Mesenchymal stem cell (in vitro differentiated cells and primary cell): ENCODE measurements at regions not wholly inside any gene's neighbourhood (a gene's known extent, or its start where the extent isn't known, plus 50 kb on each side); places are given as distances from the start of the nearest gene placed in this dataset.
"Not testable (repeated sequence)": the region's sequence is repeated elsewhere in the genome, so short reads cannot be mapped to it uniquely, and the experiment has no call there.

Experiments
- DNase-seq: peaks from one replicate; pipeline ENCODE4 v3.0.0-alpha.2; 2013
- H2AFZ ChIP-seq: one replicate; pipeline ENCODE4 v1.6.1; 2013; ENCODE audit warnings: low read depth, mild to moderate bottlenecking, control low read depth, inconsistent platforms, low read length, moderate library complexity
- H2AK5ac ChIP-seq: 2 replicates; pipeline ENCODE4 v1.6.1; 2013; ENCODE audit warnings: low read length, moderate library complexity, mild to moderate bottlenecking, inconsistent platforms; ENCODE audit not compliant: severe bottlenecking
- H2BK120ac ChIP-seq: one replicate; pipeline ENCODE4 v1.6.1; 2013; ENCODE audit warnings: low read depth, mild to moderate bottlenecking, inconsistent platforms, low read length, moderate library complexity
- H2BK12ac ChIP-seq, 2 experiments: one replicate each; pipeline ENCODE4 v1.6.1; 2013; ENCODE audit warnings: inconsistent platforms in 2 of 2, low read length in 2 of 2, mild to moderate bottlenecking in 2 of 2, moderate library complexity in 2 of 2, control low read depth in 1 of 2
- H2BK15ac ChIP-seq: one replicate; pipeline ENCODE4 v1.6.1; 2013; ENCODE audit warnings: mild to moderate bottlenecking, low read depth, inconsistent platforms; ENCODE audit not compliant: poor library complexity, severe bottlenecking
- H2BK5ac ChIP-seq: 2 replicates; pipeline ENCODE4 v1.6.1; 2013; ENCODE audit warnings: low read depth, mild to moderate bottlenecking, low read length, control low read depth, inconsistent platforms; ENCODE audit not compliant: poor library complexity, severe bottlenecking
- H3K14ac ChIP-seq, 2 experiments: one replicate each; pipeline ENCODE4 v1.6.1; 2013; ENCODE audit warnings: inconsistent platforms in 2 of 2, low read length in 2 of 2, control low read depth in 1 of 2, mild to moderate bottlenecking in 1 of 2, moderate library complexity in 1 of 2
- H3K18ac ChIP-seq, 2 experiments: one replicate each; pipeline ENCODE4 v1.6.1; 2013; ENCODE audit warnings: inconsistent platforms in 2 of 2, low read length in 2 of 2, control low read depth in 1 of 2, low read depth in 1 of 2, mild to moderate bottlenecking in 1 of 2
- H3K23ac ChIP-seq, 2 experiments: one replicate each; pipeline ENCODE4 v1.6.1; 2013; ENCODE audit warnings: inconsistent platforms in 2 of 2, low read length in 2 of 2, mild to moderate bottlenecking in 2 of 2, moderate library complexity in 2 of 2, control low read depth in 1 of 2
- H3K27ac ChIP-seq: 2 replicates; pipeline ENCODE4 v1.5.1; 2013; ENCODE audit warnings: mild to moderate bottlenecking, moderate library complexity, low read length, control low read depth, inconsistent platforms; ENCODE audit not compliant: poor library complexity, severe bottlenecking
- H3K27me3 ChIP-seq, 2 experiments: 2 replicates each; pipeline versions ENCODE4 v1.6.1 to v1.7.0; 2013; ENCODE audit warnings: low read length in 2 of 2, mild to moderate bottlenecking in 2 of 2, moderate library complexity in 2 of 2, control low read depth in 1 of 2, inconsistent platforms in 1 of 2; ENCODE audit not compliant: control insufficient read depth in 1 of 2, insufficient read depth in 1 of 2
- H3K36me3 ChIP-seq, 2 experiments: 2 replicates each; pipeline versions ENCODE4 v1.6.1 to v1.7.0; 2013; ENCODE audit warnings: low read length in 2 of 2, control low read depth in 1 of 2, inconsistent platforms in 1 of 2, low read depth in 1 of 2, mild to moderate bottlenecking in 1 of 2; ENCODE audit not compliant: insufficient read depth in 2 of 2, control insufficient read depth in 1 of 2
- H3K4ac ChIP-seq, 2 experiments: one replicate each; pipeline ENCODE4 v1.6.1; 2013; ENCODE audit warnings: inconsistent platforms in 2 of 2, low read length in 2 of 2, mild to moderate bottlenecking in 2 of 2, moderate library complexity in 2 of 2, control low read depth in 1 of 2, low read depth in 1 of 2
- H3K4me1 ChIP-seq: 2 replicates; pipeline ENCODE4 v1.6.1; 2013; ENCODE audit warnings: low read depth, low read length, control low read depth; ENCODE audit not compliant: control insufficient read depth, insufficient read depth
- H3K4me2 ChIP-seq: 2 replicates; pipeline ENCODE4 v1.6.1; 2013; ENCODE audit warnings: low read length, mild to moderate bottlenecking, inconsistent platforms; ENCODE audit not compliant: poor library complexity, severe bottlenecking
- H3K4me3 ChIP-seq, 2 experiments: 2 replicates each; pipeline versions ENCODE4 v1.5.1 to v1.7.0; 2013; ENCODE audit warnings: low read length in 2 of 2, mild to moderate bottlenecking in 2 of 2, control low read depth in 1 of 2, low read depth in 1 of 2; ENCODE audit not compliant: insufficient read depth in 1 of 2
- H3K79me1 ChIP-seq: replicated peaks from 2 replicates; pipeline ENCODE4 v1.6.1; 2013; ENCODE audit warnings: mild to moderate bottlenecking, control low read depth, low read length, inconsistent platforms; ENCODE audit not compliant: poor library complexity, severe bottlenecking
- H3K9ac ChIP-seq: 2 replicates; pipeline ENCODE4 v1.7.0; 2013; ENCODE audit warnings: mild to moderate bottlenecking, low read length, moderate library complexity
- H3K9me3 ChIP-seq: 2 replicates; pipeline ENCODE4 v1.7.0; 2013; ENCODE audit warnings: mild to moderate bottlenecking, low read length; ENCODE audit not compliant: control insufficient read depth
- H4K8ac ChIP-seq: one replicate; pipeline ENCODE4 v1.6.1; 2013; ENCODE audit warnings: inconsistent platforms, mild to moderate bottlenecking, low read length, moderate library complexity
- H4K91ac ChIP-seq: one replicate; pipeline ENCODE4 v1.6.1; 2013; ENCODE audit warnings: mild to moderate bottlenecking, low read length, inconsistent platforms
- WGBS: methylation state at CpG from one replicate; pipeline ENCODE4 v1.1.7; 2013; ENCODE audit warnings: mixed read lengths; 5-methylcytosine and 5-hydroxymethylcytosine counted together

DNA sequence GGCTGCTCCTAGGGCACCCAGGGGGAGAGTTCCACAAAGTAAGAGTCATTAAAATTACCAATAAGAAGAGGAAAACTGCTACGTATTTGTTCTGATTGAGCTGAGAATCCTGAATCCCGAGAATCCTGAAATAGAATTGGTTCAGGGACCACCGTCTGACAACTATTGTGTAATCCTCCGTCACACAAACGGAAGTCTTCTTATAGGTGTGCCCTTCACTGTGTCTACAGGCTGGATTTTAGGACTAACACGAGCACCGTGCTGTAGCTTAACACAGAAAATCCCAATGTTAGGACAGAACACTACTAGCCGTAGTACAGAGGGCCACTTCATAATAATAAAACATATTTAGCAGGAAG lies 50.6 kb upstream of the RNF182 start:
- peak overlapping the region in 1 of 2 experiments; percentile 80 for H3K4me3 ChIP-seq
- no peak overlapping the region for H2BK12ac ChIP-seq
- H3K4me1 ChIP-seq: peaks cover 7% of the 10 kb centered on the region
- peak overlapping the region; percentile 87 for H3K4me2 ChIP-seq
- H2BK120ac ChIP-seq: no peak overlapping the region
- H4K91ac ChIP-seq: no peak overlapping the region
- peaks cover 0 to 16% of the 10 kb centered on the region in 2 experiments for H3K27me3 ChIP-seq
- no peak for DNase-seq
- H3K18ac ChIP-seq: no peak overlapping the region
- no peak overlapping the region for H2AFZ ChIP-seq
- no peak overlapping the region for H3K14ac ChIP-seq
- no peak overlapping the region for H3K27ac ChIP-seq
- no peak overlapping the region for H3K23ac ChIP-seq
- no peak overlapping the region for H2AK5ac ChIP-seq
- WGBS: 98% methylated on average over 6 of the region's 8 CpGs
- H3K9ac ChIP-seq: no peak overlapping the region
- no peaks in the 10 kb centered on the region for H3K36me3 ChIP-seq
- H4K8ac ChIP-seq: no peak overlapping the region
- no peak overlapping the region for H2BK5ac ChIP-seq
- no peaks in the 10 kb centered on the region for H3K9me3 ChIP-seq
- H3K4ac ChIP-seq: no peak overlapping the region
- no peak overlapping the region for H2BK15ac ChIP-seq
- no peaks in the 10 kb centered on the region for H3K79me1 ChIP-seq

- Histone ChIP-seq H2BK120ac (no peak overlapping the region), H2BK5ac (no peak overlapping the region), H3K18ac (no peak overlapping the region), H4K91ac (no peak overlapping the region), H3K79me1 (no peaks in the 10 kb centered on the region), H2AK5ac (no peak overlapping the region), H3K14ac (no peak overlapping the region), H3K4me2 (peak overlapping the region; percentile 87), H2BK12ac (no peak overlapping the region), H4K8ac (no peak overlapping the region), H3K9ac (peak overlapping the region; percentile 57), H3K27me3 (peaks cover 0 to 16% of the 10 kb centered on the region in 2 experiments), H2AFZ (no peak overlapping the region), H3K4ac (no peak overlapping the region), H2BK15ac (no peak overlapping the region), H3K27ac (no peak overlapping the region), H3K4me3 (peak overlapping the region; percentile 54 to 80), H3K4me1 (peaks cover 7% of the 10 kb centered on the region), H3K23ac (no peak overlapping the region), H3K36me3 (no peaks in the 10 kb centered on the region), H3K9me3 (no peaks in the 10 kb centered on the region)
- DNase-seq: peak; percentile 26
- 14% methylated on average over 48 of the region's 49 CpGs for WGBS
Observed at GRCh38 chr6:13873288-13874190, 51.2 kb upstream of the RNF182 start.

DNA sequence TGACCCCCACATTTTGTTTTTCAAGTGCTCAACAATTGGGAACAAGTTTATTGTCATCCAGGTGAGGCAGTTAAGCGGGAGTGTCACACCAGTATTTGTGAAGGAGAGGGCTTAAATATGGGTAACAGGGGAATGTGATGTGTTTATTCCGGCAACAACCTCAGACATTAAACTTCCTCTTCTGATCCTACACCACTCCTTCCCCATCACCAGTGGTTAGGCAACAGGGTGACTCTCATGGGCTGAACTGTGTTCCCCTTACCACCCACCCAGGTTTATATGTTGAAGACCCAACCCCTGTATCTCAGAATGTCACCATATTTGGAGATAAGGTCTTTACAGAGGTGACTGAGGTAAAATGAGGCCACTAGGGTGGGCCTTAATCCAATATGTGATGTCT lies 52.1 kb upstream of the RNF182 start:
- Histone ChIP-seq H2BK120ac (no peak overlapping the region), H3K36me3 (no peaks in the 10 kb centered on the region), H3K9me3 (no peaks in the 10 kb centered on the region), H3K4me2 (no peak overlapping the region), H3K9ac (no peak overlapping the region), H3K4me3 (no peak overlapping the region), H4K8ac (no peak overlapping the region), H2BK15ac (no peak overlapping the region), H4K91ac (no peak overlapping the region), H3K23ac (no peak overlapping the region), H3K27me3 (peaks cover 0 to 16% of the 10 kb centered on the region in 2 experiments), H3K27ac (no peak overlapping the region), H3K79me1 (no peaks in the 10 kb centered on the region), H2AK5ac (no peak overlapping the region), H3K4ac (no peak overlapping the region), H3K4me1 (peaks cover 7% of the 10 kb centered on the region), H3K18ac (no peak overlapping the region), H2BK5ac (no peak overlapping the region), H2BK12ac (no peak overlapping the region), H2AFZ (no peak overlapping the region), H3K14ac (no peak overlapping the region)
- WGBS: no CpG with 5 or more reads among the region's 2 CpGs
- DNase-seq: no peak

DNA sequence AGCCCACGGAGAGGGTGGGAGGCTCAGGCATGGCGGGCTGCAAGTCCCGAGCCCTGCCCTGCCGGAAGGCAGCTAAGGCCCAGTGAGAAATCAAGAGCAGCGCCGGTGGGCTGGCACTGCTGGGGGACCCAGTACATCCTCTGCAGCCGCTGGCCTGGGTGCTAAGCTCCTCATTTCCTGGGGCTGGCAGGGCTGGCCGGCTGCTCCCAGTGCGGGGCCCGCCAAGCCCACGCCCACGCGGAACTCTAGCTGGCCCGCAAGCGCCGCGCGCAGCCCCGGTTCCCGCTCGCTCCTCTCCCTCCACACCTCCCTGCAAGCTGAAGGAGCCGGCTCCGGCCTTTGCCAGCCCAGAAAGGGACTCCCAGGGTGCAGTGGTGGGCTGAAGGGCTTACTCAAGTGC lies 52.7 kb upstream of the RNF182 start:
- not testable (repeated sequence) for H3K14ac ChIP-seq, H2AK5ac ChIP-seq, H2BK120ac ChIP-seq, H3K4me2 ChIP-seq, H3K9me3 ChIP-seq, H3K79me1 ChIP-seq, H3K18ac ChIP-seq, H3K36me3 ChIP-seq, H3K4ac ChIP-seq, H3K9ac ChIP-seq, H3K23ac ChIP-seq, H2BK5ac ChIP-seq, H3K4me3 ChIP-seq, H2BK12ac ChIP-seq, H2AFZ ChIP-seq, DNase-seq, H2BK15ac ChIP-seq, H3K27ac ChIP-seq, H4K91ac ChIP-seq, H4K8ac ChIP-seq, H3K4me1 ChIP-seq
- 91% methylated on average over 12 of the region's 23 CpGs for WGBS
- peaks cover 0 to 16% of the 10 kb centered on the region in 2 experiments for H3K27me3 ChIP-seq
